Type B pancreatic cell (in vitro differentiated cells): ENCODE measurements at regions not wholly inside any gene's neighbourhood (a gene's known extent, or its start where the extent isn't known, plus 50 kb on each side); places are given as distances from the start of the nearest gene placed in this dataset.

ENCODE experiments used
- DNase-seq: peaks from one replicate; pipeline ENCODE4 v3.0.0; 2021; ENCODE audit warnings: mixed read lengths; ENCODE audit not compliant: unreplicated experiment; ENCODE audit errors: extremely low spot score
- H3K27ac Mint-ChIP-seq: 2 replicates; pipeline ENCODE4 v1.8.0; 2021; ENCODE audit warnings: mild to moderate bottlenecking, mixed read lengths
- H3K27me3 Mint-ChIP-seq: 2 replicates; pipeline ENCODE4 v1.8.0; 2021; ENCODE audit warnings: mixed read lengths
- H3K36me3 Mint-ChIP-seq: 2 replicates; pipeline ENCODE4 v1.8.0; 2021; ENCODE audit warnings: mixed read lengths
- H3K4me1 Mint-ChIP-seq: one replicate; pipeline ENCODE4 v1.8.0; 2021; ENCODE audit warnings: mixed read lengths; ENCODE audit not compliant: unreplicated experiment
- H3K4me3 Mint-ChIP-seq: 2 replicates; pipeline ENCODE4 v1.8.0; 2021; ENCODE audit warnings: mild to moderate bottlenecking, mixed read lengths
- H3K9me3 Mint-ChIP-seq: 2 replicates; pipeline ENCODE4 v1.8.0; 2021; ENCODE audit warnings: mixed read lengths
- CTCF ChIP-seq: fragments of 200-600 bp; sonication (generic); conservative IDR thresholded peaks from 2 replicates; pipeline ENCODE4 v1.5.0; 2021; ENCODE audit warnings: antibody characterized with exemption, mild to moderate bottlenecking

GRCh38 chr2:192357217-192357616, 162.5 kb upstream of the TMEFF2 start:
- DNase-seq = no peak
- no peaks in the 10 kb centered on the region for H3K36me3 Mint-ChIP-seq
- H3K4me3 Mint-ChIP-seq = no peak overlapping the region
- no peaks in the 10 kb centered on the region for H3K9me3 Mint-ChIP-seq
- no peak for TF ChIP-seq CTCF
- H3K27ac Mint-ChIP-seq = no peak overlapping the region
- H3K4me1 Mint-ChIP-seq = no peaks in the 10 kb centered on the region
- no peaks in the 10 kb centered on the region for H3K27me3 Mint-ChIP-seq

- no peak for TF ChIP-seq CTCF
- Mint-ChIP-seq H3K4me1 (no peaks in the 10 kb centered on the region), H3K36me3 (no peaks in the 10 kb centered on the region), H3K4me3 (no peak overlapping the region), H3K27ac (no peak overlapping the region), H3K9me3 (no peaks in the 10 kb centered on the region), H3K27me3 (no peaks in the 10 kb centered on the region)
- no peak for DNase-seq
Measured at GRCh38 chr2:192354512-192355244, 159.9 kb upstream of the TMEFF2 start.

GRCh38 chr2:192347542-192347941, 152.8 kb upstream of the TMEFF2 start:
- H3K9me3 Mint-ChIP-seq = no peaks in the 10 kb centered on the region

GRCh38 chr2:192345287-192345686, 150.6 kb upstream of the TMEFF2 start:
- Mint-ChIP-seq H3K4me1 (no peaks in the 10 kb centered on the region), H3K4me3 (no peak overlapping the region), H3K9me3 (peaks cover 4% of the 10 kb centered on the region), H3K27me3 (no peaks in the 10 kb centered on the region), H3K36me3 (no peaks in the 10 kb centered on the region), H3K27ac (no peak overlapping the region)
- no peak for DNase-seq
- TF ChIP-seq CTCF = no peak

More at GRCh38 chr2:192347542-192347941, 152.8 kb upstream of the TMEFF2 start:
- no peak for TF ChIP-seq CTCF
- no peak for DNase-seq
- Mint-ChIP-seq H3K4me1 (no peaks in the 10 kb centered on the region), H3K4me3 (no peak overlapping the region), H3K27ac (no peak overlapping the region), H3K27me3 (no peaks in the 10 kb centered on the region), H3K36me3 (no peaks in the 10 kb centered on the region)

GRCh38 chr2:192333642-192334041, 138.9 kb upstream of the TMEFF2 start:
- no peaks in the 10 kb centered on the region for H3K4me1 Mint-ChIP-seq
- H3K36me3 Mint-ChIP-seq = no peaks in the 10 kb centered on the region
- H3K4me3 Mint-ChIP-seq = no peak overlapping the region
- H3K27me3 Mint-ChIP-seq = peaks cover 3% of the 10 kb centered on the region
- H3K27ac Mint-ChIP-seq = no peak overlapping the region
- H3K9me3 Mint-ChIP-seq = no peaks in the 10 kb centered on the region
- no peak for DNase-seq
- TF ChIP-seq CTCF = no peak
